Bronchial epithelial cell (primary cell): ENCODE measurements at regions not wholly inside any gene's neighbourhood (a gene's known extent, or its start where the extent isn't known, plus 50 kb on each side); places are given as distances from the start of the nearest gene placed in this dataset.

ENCODE experiments used
- DNase-seq: peaks from one replicate; pipeline ENCODE4 v3.0.0-alpha.2; 2010; ENCODE audit warnings: low read depth
- FAIRE-seq: peaks from 2 replicates; lab custom pipeline; 2011; peaks lifted over from hg19 to GRCh38; lab: Jason Lieb, UNC
- H3K27me3 ChIP-seq: 2 replicates; pipeline ENCODE4 v1.5.1; 2011; ENCODE audit warnings: low read length; ENCODE audit not compliant: control insufficient read depth, insufficient read depth
- H3K36me3 ChIP-seq: 2 replicates; pipeline ENCODE4 v1.5.1; 2011; ENCODE audit warnings: low read length; ENCODE audit not compliant: control insufficient read depth, insufficient read depth
- H3K4me3 ChIP-seq: 2 replicates; pipeline ENCODE4 v1.5.1; 2011; ENCODE audit warnings: mild to moderate bottlenecking, low read depth, low read length, control low read depth
- CTCF ChIP-seq: IDR thresholded peaks from 2 replicates; pipeline ENCODE4 v1.5.1; 2011; ENCODE audit warnings: mild to moderate bottlenecking, moderate library complexity, low read length, control low read depth, inconsistent platforms; ENCODE audit not compliant: insufficient read depth, severe bottlenecking

GRCh38 chr7:124440081-124440480 is 325.5 kb downstream of the GPR37 start:
- Histone ChIP-seq H3K36me3 (no peaks in the 10 kb centered on the region), H3K27me3 (no peaks in the 10 kb centered on the region), H3K4me3 (no peak overlapping the region)
- FAIRE-seq, result no peak
- peak; percentile 12 for DNase-seq
- no peak for TF ChIP-seq CTCF

GRCh38 chr7:124432009-124432578 is 333.5 kb downstream of the GPR37 start:
- FAIRE-seq (no peak), DNase-seq (no peak)
- no peak for TF ChIP-seq CTCF
- H3K27me3 ChIP-seq, result no peaks in the 10 kb centered on the region
- H3K4me3 ChIP-seq, result no peak overlapping the region
- no peaks in the 10 kb centered on the region for H3K36me3 ChIP-seq

GRCh38 chr7:124429923-124430322 is 335.7 kb downstream of the GPR37 start:
- DNase-seq (no peak), FAIRE-seq (no peak)
- H3K36me3 ChIP-seq, result no peaks in the 10 kb centered on the region
- H3K27me3 ChIP-seq, result no peaks in the 10 kb centered on the region
- no peak overlapping the region for H3K4me3 ChIP-seq
- TF ChIP-seq CTCF, result no peak

GRCh38 chr7:124428781-124429180 is 336.8 kb downstream of the GPR37 start:
- TF ChIP-seq CTCF, result no peak
- FAIRE-seq (no peak), DNase-seq (no peak)
- no peaks in the 10 kb centered on the region for H3K27me3 ChIP-seq
- H3K4me3 ChIP-seq, result no peak overlapping the region
- H3K36me3 ChIP-seq, result no peaks in the 10 kb centered on the region

- H3K36me3 ChIP-seq, result no peaks in the 10 kb centered on the region
- DNase-seq (no peak), FAIRE-seq (no peak)
- H3K27me3 ChIP-seq, result no peaks in the 10 kb centered on the region
- H3K4me3 ChIP-seq, result no peak overlapping the region
- no peak for TF ChIP-seq CTCF
These were observed 339.0 kb downstream of the GPR37 start for GRCh38 chr7:124426621-124427020.

- FAIRE-seq (no peak), DNase-seq (no peak)
- no peak overlapping the region for H3K4me3 ChIP-seq
- no peaks in the 10 kb centered on the region for H3K36me3 ChIP-seq
- TF ChIP-seq CTCF, result no peak
- no peaks in the 10 kb centered on the region for H3K27me3 ChIP-seq
These were observed 341.7 kb downstream of the GPR37 start for GRCh38 chr7:124423863-124424262.
